ENCODE measurements at regions not wholly inside any gene's neighbourhood (a gene's known extent, or its start where the extent isn't known, plus 50 kb on each side); places are given as distances from the start of the nearest gene placed in this dataset.

DNA sequence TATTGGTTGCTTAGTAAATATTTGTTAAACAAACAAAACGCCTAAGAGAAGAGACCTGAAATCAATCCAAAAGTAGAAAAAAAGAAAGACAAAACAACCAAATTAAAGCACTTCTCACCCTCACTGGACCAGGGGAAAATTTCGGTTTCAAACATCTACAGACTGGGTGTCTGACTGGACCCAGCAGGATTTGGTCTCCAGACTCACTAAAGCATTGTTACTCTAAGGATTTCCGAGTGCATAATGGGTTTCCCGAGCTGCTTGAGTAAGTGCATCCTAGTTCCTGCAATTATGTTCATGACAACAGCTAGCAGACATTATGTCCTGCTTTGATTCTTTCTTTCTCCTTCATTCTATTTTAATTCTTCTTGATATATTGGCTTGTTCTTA, 51.8 kb upstream of the FAM3C start:
- peak overlapping the region; percentile 93 for H3K27ac Mint-ChIP-seq (ENCODE audit: unreplicated experiment)
- H3K4me1 Mint-ChIP-seq (ENCODE audit: unreplicated experiment): peaks cover 16% of the 10 kb centered on the region
- H3K36me3 Mint-ChIP-seq (ENCODE audit: low read depth, unreplicated experiment): no peaks in the 10 kb centered on the region
- DNase-seq (ENCODE audit: low spot score): peak; percentile 22
- no peak overlapping the region for H3K4me3 Mint-ChIP-seq (ENCODE audit: unreplicated experiment)
- TF ChIP-seq, protein P1, sequence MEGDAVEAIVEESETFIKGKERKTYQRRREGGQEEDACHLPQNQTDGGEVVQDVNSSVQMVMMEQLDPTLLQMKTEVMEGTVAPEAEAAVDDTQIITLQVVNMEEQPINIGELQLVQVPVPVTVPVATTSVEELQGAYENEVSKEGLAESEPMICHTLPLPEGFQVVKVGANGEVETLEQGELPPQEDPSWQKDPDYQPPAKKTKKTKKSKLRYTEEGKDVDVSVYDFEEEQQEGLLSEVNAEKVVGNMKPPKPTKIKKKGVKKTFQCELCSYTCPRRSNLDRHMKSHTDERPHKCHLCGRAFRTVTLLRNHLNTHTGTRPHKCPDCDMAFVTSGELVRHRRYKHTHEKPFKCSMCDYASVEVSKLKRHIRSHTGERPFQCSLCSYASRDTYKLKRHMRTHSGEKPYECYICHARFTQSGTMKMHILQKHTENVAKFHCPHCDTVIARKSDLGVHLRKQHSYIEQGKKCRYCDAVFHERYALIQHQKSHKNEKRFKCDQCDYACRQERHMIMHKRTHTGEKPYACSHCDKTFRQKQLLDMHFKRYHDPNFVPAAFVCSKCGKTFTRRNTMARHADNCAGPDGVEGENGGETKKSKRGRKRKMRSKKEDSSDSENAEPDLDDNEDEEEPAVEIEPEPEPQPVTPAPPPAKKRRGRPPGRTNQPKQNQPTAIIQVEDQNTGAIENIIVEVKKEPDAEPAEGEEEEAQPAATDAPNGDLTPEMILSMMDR (IDR thresholded peaks at IDR 0.05; ENCODE audit: unreplicated experiment): no peak
- H3K27me3 Mint-ChIP-seq (ENCODE audit: unreplicated experiment): no peaks in the 10 kb centered on the region
- no peaks in the 10 kb centered on the region for H3K9me3 Mint-ChIP-seq (ENCODE audit: unreplicated experiment)

DNA sequence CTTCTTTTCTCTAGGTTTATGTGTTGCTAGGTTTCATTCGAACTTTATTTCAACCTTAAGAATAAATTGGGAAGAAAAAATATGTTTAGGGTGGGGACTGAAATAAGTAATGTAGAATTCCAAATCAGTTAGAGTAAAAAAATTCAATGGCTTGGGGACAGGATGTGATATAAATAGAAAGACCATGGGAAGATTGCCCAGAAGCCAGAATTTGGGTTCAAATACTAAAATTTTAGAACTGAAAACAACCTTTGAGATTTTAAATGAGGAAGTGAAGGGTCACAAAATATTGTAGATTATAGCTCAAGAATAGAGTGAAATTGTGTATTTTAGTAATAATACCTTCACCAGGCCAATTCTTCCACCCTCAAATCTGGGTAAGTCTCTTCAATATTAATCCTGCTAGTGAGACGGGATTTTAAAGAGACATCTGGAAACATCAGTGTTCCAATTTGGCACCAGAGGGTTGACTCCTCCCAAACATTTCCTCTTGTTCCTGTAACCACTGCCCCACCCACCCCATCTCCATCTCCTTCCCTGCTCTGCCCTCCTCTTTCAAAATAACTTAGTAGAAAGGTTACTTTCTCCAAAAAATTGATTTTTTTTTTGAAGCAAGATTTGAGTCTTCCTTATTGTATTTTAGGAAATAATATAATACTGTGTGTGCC, 51.3 kb upstream of the FAM3C start:
- no peak for DNase-seq (ENCODE audit: low spot score)
- Mint-ChIP-seq H3K36me3 (ENCODE audit: low read depth, unreplicated experiment) (no peaks in the 10 kb centered on the region), H3K27ac (ENCODE audit: unreplicated experiment) (peak overlapping the region; percentile 93), H3K27me3 (ENCODE audit: unreplicated experiment) (no peaks in the 10 kb centered on the region), H3K9me3 (ENCODE audit: unreplicated experiment) (no peaks in the 10 kb centered on the region), H3K4me3 (ENCODE audit: unreplicated experiment) (no peak overlapping the region), H3K4me1 (ENCODE audit: unreplicated experiment) (peaks cover 16% of the 10 kb centered on the region)
- TF ChIP-seq, protein P1 (IDR thresholded peaks at IDR 0.05; ENCODE audit: unreplicated experiment): no peak

DNA sequence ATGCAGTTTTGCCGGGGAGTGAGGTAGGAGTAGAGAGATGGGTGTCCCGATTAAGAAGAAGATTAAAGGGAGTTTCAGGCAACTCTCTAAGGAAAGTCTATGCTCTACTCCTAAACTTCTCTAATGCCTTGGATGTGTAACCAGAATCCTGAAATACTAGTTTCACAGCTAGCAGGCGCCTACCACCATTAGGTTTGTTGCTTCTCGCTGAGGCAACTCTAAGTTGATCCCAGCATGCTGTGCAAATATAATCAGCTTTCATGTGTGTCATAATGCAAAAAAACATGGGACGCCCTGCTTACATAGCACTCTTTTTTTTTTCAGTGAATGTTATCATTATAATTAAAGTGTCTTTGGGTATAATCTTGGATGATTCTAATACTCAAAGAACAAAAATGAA, 50.4 kb upstream of the FAM3C start:
- TF ChIP-seq, protein P1 (IDR thresholded peaks at IDR 0.05; ENCODE audit: unreplicated experiment): no peak
- Mint-ChIP-seq H3K9me3 (ENCODE audit: unreplicated experiment) (no peaks in the 10 kb centered on the region), H3K4me1 (ENCODE audit: unreplicated experiment) (peaks cover 16% of the 10 kb centered on the region), H3K36me3 (ENCODE audit: low read depth, unreplicated experiment) (no peaks in the 10 kb centered on the region), H3K27me3 (ENCODE audit: unreplicated experiment) (no peaks in the 10 kb centered on the region), H3K27ac (ENCODE audit: unreplicated experiment) (no peak overlapping the region), H3K4me3 (ENCODE audit: unreplicated experiment) (no peak overlapping the region)
- no peak for DNase-seq (ENCODE audit: low spot score)

Measured in endothelial cell (in vitro differentiated cells).